Activated CD8-positive, alpha-beta T cell treated with anti-CD3 and anti-CD28 coated beads for 36 hours (primary cell): ENCODE measurements at regions not wholly inside any gene's neighbourhood (a gene's known extent, or its start where the extent isn't known, plus 50 kb on each side); places are given as distances from the start of the nearest gene placed in this dataset.

Source experiments
- ATAC-seq: fragments of 200-7000 bp; cut with Tn5 transposase; one replicate; pipeline ENCODE4 v1.10.0; 2021; ENCODE audit warnings: mild to moderate bottlenecking, moderate library complexity
- CTCF ChIA-PET: fragments of 350-600 bp; sonication (Branson Sonifier 250); formaldehyde crosslinking; loops from one replicate; lab custom pipeline; 2021; ENCODE audit warnings: antibody characterized with exemption; lab: Charles Lee
- POLR2A ChIA-PET: fragments of 350-600 bp; sonication (Branson Sonifier 250); formaldehyde crosslinking; loops from one replicate; lab custom pipeline; 2021; ENCODE audit warnings: antibody characterized with exemption; lab: Charles Lee
- DNase-seq: peaks from one replicate; pipeline ENCODE4 v3.0.0-alpha.2; 2020
- H3K27ac Mint-ChIP-seq: one replicate; pipeline ENCODE4 v1.8.0; 2021; ENCODE audit warnings: mild to moderate bottlenecking, mixed read lengths
- H3K27me3 Mint-ChIP-seq: one replicate; pipeline ENCODE4 v1.8.0; 2021; ENCODE audit warnings: mixed read lengths
- H3K36me3 Mint-ChIP-seq: one replicate; pipeline ENCODE4 v1.8.0; 2021; ENCODE audit warnings: low read depth, mixed read lengths
- H3K4me1 Mint-ChIP-seq: one replicate; pipeline ENCODE4 v1.8.0; 2021; ENCODE audit warnings: low read depth, mixed read lengths
- H3K4me3 Mint-ChIP-seq: one replicate; pipeline ENCODE4 v1.8.0; 2021; ENCODE audit warnings: mild to moderate bottlenecking, moderate library complexity, mixed read lengths
- H3K9me3 Mint-ChIP-seq: one replicate; pipeline ENCODE4 v1.8.0; 2021; ENCODE audit warnings: mixed read lengths
- intact Hi-C: fragments of 100-400 bp; cut with micrococcal nuclease; formaldehyde crosslinking; loops from one replicate; pipeline ENCODE4 v1.10.0; 2022
- TF ChIP-seq, protein P1 (sequence below): fragments of 200-600 bp; IDR thresholded peaks from one replicate; pipeline ENCODE4 v1.8.0; 2022; ENCODE audit warnings: antibody characterized with exemption, mild to moderate bottlenecking

DNA sequence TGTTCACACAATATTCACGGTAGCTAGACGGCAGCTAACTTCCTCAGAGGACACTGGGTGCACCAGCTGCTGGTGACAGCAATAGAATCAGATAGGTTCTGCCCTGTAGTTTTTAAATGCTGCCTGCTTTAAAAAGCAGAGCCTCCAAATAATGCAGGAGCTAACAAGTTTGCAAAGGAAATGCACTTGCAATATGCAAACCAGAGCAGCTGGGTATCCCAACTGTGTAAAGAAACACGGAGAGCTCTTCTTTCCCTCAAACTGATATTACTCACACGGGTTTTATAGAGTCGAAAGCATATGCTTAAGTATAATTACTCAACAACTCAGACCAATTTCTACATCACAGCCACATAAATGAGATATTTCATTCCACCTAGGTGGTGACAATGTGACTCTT is 432.7 kb downstream of the TFAP2A start:
- ChIA-PET POLR2A (no interaction called here), CTCF (no interaction called here)
- Mint-ChIP-seq H3K36me3 (no peaks in the 10 kb centered on the region), H3K4me3 (no peak overlapping the region), H3K27me3 (no peaks in the 10 kb centered on the region), H3K9me3 (peaks cover 4% of the 10 kb centered on the region), H3K27ac (no peak overlapping the region), H3K4me1 (no peaks in the 10 kb centered on the region)
- DNase-seq (no peak), ATAC-seq (no peak)
- intact Hi-C loops, result no loop called here
- TF ChIP-seq, protein P1, sequence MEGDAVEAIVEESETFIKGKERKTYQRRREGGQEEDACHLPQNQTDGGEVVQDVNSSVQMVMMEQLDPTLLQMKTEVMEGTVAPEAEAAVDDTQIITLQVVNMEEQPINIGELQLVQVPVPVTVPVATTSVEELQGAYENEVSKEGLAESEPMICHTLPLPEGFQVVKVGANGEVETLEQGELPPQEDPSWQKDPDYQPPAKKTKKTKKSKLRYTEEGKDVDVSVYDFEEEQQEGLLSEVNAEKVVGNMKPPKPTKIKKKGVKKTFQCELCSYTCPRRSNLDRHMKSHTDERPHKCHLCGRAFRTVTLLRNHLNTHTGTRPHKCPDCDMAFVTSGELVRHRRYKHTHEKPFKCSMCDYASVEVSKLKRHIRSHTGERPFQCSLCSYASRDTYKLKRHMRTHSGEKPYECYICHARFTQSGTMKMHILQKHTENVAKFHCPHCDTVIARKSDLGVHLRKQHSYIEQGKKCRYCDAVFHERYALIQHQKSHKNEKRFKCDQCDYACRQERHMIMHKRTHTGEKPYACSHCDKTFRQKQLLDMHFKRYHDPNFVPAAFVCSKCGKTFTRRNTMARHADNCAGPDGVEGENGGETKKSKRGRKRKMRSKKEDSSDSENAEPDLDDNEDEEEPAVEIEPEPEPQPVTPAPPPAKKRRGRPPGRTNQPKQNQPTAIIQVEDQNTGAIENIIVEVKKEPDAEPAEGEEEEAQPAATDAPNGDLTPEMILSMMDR, result no peak

DNA sequence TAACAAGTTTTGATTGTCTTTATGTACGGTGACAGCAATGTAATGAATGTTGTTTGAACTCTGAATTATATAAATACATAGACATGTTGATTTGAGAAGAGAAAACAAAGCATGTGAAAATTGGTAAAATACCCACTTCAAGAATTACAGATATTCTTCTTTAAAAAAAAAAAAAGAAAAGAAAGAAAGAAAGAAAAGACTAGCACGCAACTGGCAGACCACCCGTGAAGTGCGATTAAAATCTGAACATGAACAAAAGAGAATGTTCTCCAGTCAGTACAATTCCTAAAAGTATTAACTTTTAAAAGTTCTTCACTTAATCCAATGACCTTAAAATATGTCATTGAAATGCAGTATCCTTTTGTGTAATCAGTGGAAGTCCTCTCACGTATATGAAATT is 434.9 kb downstream of the TFAP2A start:
- TF ChIP-seq, protein P1, result no peak
- H3K27me3 Mint-ChIP-seq, result no peaks in the 10 kb centered on the region
- DNase-seq (no peak), ATAC-seq (no peak)
- H3K27ac Mint-ChIP-seq, result no peak overlapping the region
- no peak overlapping the region for H3K4me3 Mint-ChIP-seq
- intact Hi-C loops, result no loop called here
- no peaks in the 10 kb centered on the region for H3K4me1 Mint-ChIP-seq
- ChIA-PET POLR2A (no interaction called here), CTCF (no interaction called here)
- H3K36me3 Mint-ChIP-seq, result no peaks in the 10 kb centered on the region
- peaks cover 4% of the 10 kb centered on the region for H3K9me3 Mint-ChIP-seq

DNA sequence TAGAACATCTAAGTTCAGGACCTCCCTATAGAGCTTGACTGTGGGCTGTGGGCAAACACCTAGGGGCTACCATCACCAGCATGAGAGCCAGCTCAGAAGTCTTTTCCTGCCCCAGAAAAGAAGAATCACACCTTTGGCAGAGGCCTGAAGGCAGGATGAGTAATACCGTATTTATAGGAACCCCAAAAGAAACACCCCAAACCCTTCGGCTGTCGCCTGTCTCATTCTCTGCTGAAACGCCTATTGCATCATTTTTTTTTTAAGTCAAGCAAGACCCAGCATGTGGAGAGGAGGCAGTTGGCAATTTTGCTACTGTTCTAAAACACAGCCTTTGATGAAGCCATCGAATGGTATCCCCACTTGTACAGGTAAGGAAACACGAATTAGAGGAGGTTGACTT is 436.4 kb downstream of the TFAP2A start:
- no peaks in the 10 kb centered on the region for H3K27me3 Mint-ChIP-seq
- no peaks in the 10 kb centered on the region for H3K36me3 Mint-ChIP-seq
- CTCF ChIA-PET, result no interaction called here
- ATAC-seq (no peak), DNase-seq (no peak)
- no peak overlapping the region for H3K4me3 Mint-ChIP-seq
- no peaks in the 10 kb centered on the region for H3K4me1 Mint-ChIP-seq
- peaks cover 4% of the 10 kb centered on the region for H3K9me3 Mint-ChIP-seq
- POLR2A ChIA-PET, result interaction anchor here (0.8 kb wide), 1 partner anchor 89 kb away, joined by 3 read pairs; no protein-coding TSS in a partner anchor
- TF ChIP-seq, protein P1, result no peak
- intact Hi-C loops, result no loop called here
- H3K27ac Mint-ChIP-seq, result no peak overlapping the region

DNA sequence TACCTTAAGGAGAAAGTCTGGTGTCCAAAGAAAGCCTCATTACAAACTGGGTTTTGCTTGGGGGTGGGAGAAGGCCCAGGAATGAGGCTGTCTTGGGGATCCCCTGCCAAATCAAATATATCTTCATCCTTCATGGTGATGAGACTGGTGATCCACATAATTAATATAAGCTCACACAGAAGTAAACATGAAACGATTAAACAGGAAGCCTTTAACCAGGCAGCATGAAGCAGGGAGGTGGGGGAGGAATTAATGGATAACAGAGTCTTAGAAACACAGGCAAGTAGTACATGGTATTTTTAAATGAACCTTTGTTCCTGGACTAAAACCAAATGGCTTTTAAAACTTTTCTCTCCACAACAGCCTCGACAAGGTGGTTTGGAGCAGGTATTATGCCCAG is 437.5 kb downstream of the TFAP2A start:
- CTCF ChIA-PET, result no interaction called here
- Mint-ChIP-seq H3K36me3 (no peaks in the 10 kb centered on the region), H3K27ac (no peak overlapping the region), H3K4me3 (no peak overlapping the region), H3K27me3 (no peaks in the 10 kb centered on the region), H3K9me3 (peaks cover 4% of the 10 kb centered on the region), H3K4me1 (no peaks in the 10 kb centered on the region)
- POLR2A ChIA-PET, result no interaction called here
- DNase-seq (no peak), ATAC-seq (no peak)
- TF ChIP-seq, protein P1, result no peak
- intact Hi-C loops, result no loop called here

DNA sequence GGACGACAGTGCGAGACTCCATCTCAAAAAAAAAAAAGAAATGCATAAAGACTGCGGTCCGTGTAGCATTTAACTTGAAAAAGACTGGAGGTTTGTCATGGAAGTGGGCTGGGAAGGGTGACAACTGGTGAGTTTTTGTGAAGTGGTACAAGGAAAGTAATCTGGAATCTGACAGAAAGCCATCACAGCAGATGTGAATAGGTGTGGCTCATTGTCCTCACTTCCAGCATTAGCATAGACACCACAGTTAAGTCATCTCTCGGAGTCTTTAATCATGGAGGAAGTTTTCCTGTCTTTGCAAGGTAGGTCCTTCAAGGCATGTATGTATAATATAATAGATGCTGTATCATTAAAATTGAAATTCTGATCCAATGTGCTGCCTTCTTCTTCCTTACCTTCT is 453.2 kb downstream of the TFAP2A start:
- H3K27ac Mint-ChIP-seq, result no peak overlapping the region
- no peaks in the 10 kb centered on the region for H3K36me3 Mint-ChIP-seq
- H3K9me3 Mint-ChIP-seq, result peaks cover 7% of the 10 kb centered on the region
- H3K4me3 Mint-ChIP-seq, result no peak overlapping the region
- CTCF ChIA-PET, result no interaction called here
- H3K4me1 Mint-ChIP-seq, result no peaks in the 10 kb centered on the region
- POLR2A ChIA-PET, result no interaction called here
- TF ChIP-seq, protein P1, result no peak
- H3K27me3 Mint-ChIP-seq, result no peaks in the 10 kb centered on the region
- intact Hi-C loops, result no loop called here
- DNase-seq (no peak), ATAC-seq (no peak)
